GM12801 (cell line): ENCODE measurements at regions not wholly inside any gene's neighbourhood (a gene's known extent, or its start where the extent isn't known, plus 50 kb on each side); places are given as distances from the start of the nearest gene placed in this dataset.

Experiments used
- CTCF ChIP-seq: IDR thresholded peaks from one replicate; pipeline ENCODE4 v1.5.1; 2011; ENCODE audit warnings: control low read depth; ENCODE audit not compliant: insufficient read length; ENCODE audit errors: extremely low read depth

GRCh38 chr13:105033999-105034398 is 1501.5 kb downstream of the EFNB2 start:
- TF ChIP-seq CTCF: no peak

GRCh38 chr13:105031306-105031705 is 1504.2 kb downstream of the EFNB2 start:
- TF ChIP-seq CTCF: no peak

DNA sequence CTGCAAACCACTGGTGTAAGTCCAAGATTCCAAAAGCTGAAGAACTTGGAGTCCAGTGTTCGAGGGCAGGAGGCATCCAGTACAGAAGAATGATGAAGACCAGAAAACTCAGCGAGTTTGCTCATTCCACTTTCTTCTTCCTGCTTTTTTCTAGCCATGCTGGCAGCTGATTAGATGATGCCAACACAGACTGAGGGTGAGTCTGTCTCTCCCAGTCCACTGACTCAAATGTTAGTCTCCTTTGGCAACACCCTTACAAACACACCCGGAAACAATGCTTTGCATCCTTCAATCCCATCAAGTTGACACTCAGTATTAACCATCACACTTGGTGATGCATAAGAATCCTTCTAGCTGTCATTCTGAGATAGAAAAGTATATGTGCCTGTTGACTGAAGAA is 1504.6 kb downstream of the EFNB2 start:
- TF ChIP-seq CTCF: no peak

DNA sequence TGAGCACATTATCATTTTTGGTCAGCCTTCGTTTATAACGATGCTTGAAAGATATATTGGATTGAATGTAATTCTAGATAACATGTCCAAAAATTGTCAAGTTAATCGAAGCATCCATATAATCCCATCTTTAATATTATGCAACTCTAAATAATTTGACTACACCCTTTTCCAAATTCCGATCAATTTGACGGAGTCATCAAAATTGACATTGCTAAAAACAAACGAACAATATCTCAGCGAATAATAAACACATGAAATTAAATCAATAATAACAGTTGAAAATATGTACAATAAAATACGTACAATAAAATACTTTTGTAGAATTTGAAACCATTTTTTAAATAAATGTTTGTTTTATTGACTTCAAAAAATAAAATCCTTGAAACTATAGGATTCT is 1516.4 kb downstream of the EFNB2 start:
- TF ChIP-seq CTCF: no peak

- TF ChIP-seq CTCF: no peak
Measured at GRCh38 chr13:105016266-105016665, 1519.2 kb downstream of the EFNB2 start.

DNA sequence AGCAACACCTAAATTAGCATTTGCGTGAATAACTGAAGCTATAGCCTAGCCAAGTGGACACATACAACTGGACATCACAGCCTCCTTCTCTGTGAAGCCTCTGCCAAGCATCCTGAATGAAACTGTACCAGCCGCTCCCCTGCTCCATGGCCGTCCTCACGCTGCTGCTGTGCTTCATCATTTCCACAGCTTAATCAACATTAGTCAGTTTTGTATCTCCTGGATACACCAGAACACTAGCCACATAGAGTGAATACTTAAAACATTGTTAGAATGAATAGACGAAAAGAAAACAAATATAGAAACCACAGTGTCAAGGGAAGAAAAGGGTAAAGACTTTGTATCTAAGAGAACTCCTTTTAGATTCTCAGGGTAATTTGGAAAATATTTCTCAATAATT is 1526.9 kb downstream of the EFNB2 start:
- no peak for TF ChIP-seq CTCF

- no peak for TF ChIP-seq CTCF
Measured at GRCh38 chr13:105007166-105007808, 1528.2 kb downstream of the EFNB2 start.
